HepG2 (cell line): ENCODE measurements at regions not wholly inside any gene's neighbourhood (a gene's known extent, or its start where the extent isn't known, plus 50 kb on each side); places are given as distances from the start of the nearest gene placed in this dataset.

Source experiments
- ATAC-seq: fragments of 200-7000 bp; cut with Tn5 transposase; 3 replicates; pipeline ENCODE4 v1.9.1; 2020; ENCODE audit warnings: mild to moderate bottlenecking, moderate library complexity
- BruUV-seq: library from RNA; stranded (reverse); fragments of 400-500 nt; replicated peaks from 2 replicates; lab custom pipeline; 2021; lab: Mats Ljungman, UMichigan
- CTCF ChIA-PET: fragments of 300-600 bp; formaldehyde crosslinking; extraction: SDS; loops from one replicate; lab custom pipeline; 2021; ENCODE audit warnings: low total read pairs, inconsistent platforms, low intra/inter-chr PET ratio; lab: Yijun Ruan, JAX
- POLR2A ChIA-PET: fragments of 350-600 bp; sonication (Branson Sonifier 250); formaldehyde crosslinking; loops from one replicate; lab custom pipeline; 2020; ENCODE audit warnings: antibody characterized with exemption, inconsistent platforms; lab: Yijun Ruan, JAX
- DNase-seq: peaks from one replicate; pipeline ENCODE4 v3.0.0-alpha.2; 2015; ENCODE audit warnings: low spot score
- FAIRE-seq: peaks from 3 replicates; lab custom pipeline; 2011; peaks lifted over from hg19 to GRCh38; lab: Jason Lieb, UNC
- H2AFZ ChIP-seq: one replicate; pipeline ENCODE4 v1.6.1; 2011; ENCODE audit warnings: low read length, inconsistent platforms
- H3K27ac ChIP-seq: fragments of 300-600 bp; 3 replicates; pipeline ENCODE4 v1.8.0; 2011; ENCODE audit warnings: mixed run types, mild to moderate bottlenecking, mixed read lengths, low read length, inconsistent platforms; ENCODE audit not compliant: insufficient read depth; ENCODE audit errors: extremely low read length
- H3K27me3 ChIP-seq, 2 experiments: fragments of 200-600 bp in 1 of 2; 2 replicates in 1 of 2; 3 replicates in 1 of 2; pipeline versions ENCODE4 v1.6.0 to v1.8.0; 2011; ENCODE audit warnings: low read length in 2 of 2, mild to moderate bottlenecking in 2 of 2, moderate library complexity in 2 of 2, inconsistent platforms in 1 of 2; ENCODE audit not compliant: insufficient read depth in 2 of 2, control insufficient read depth in 1 of 2
- H3K36me3 ChIP-seq, 2 experiments: fragments of 200-600 bp in 1 of 2; replicated peaks in 1 of 2; 2 replicates in 1 of 2; 3 replicates in 1 of 2; pipeline versions ENCODE4 v1.5.1 to v1.8.0; 2011; ENCODE audit warnings: low read length in 2 of 2, inconsistent platforms in 1 of 2; ENCODE audit not compliant: insufficient read depth in 2 of 2, control insufficient read depth in 1 of 2
- H3K4me1 ChIP-seq: 2 replicates; pipeline ENCODE4 v1.5.1; 2012; ENCODE audit warnings: low read length, inconsistent platforms; ENCODE audit not compliant: insufficient read depth
- H3K4me2 ChIP-seq: 2 replicates; pipeline ENCODE4 v1.6.0; 2011; ENCODE audit warnings: low read depth, low read length, inconsistent platforms
- H3K4me3 ChIP-seq, 3 experiments: fragments of 200-600 bp in 1 of 3; sonication (generic), shearing (Covaris generic) in 1 of 3; replicated peaks in 1 of 3; 2 replicates each; pipeline ENCODE4 v1.5.1; 2011 to 2016; ENCODE audit warnings: low read length in 3 of 3, inconsistent platforms in 2 of 3, low read depth in 2 of 3, mild to moderate bottlenecking in 2 of 3, control low read depth in 1 of 3, mixed read lengths in 1 of 3; ENCODE audit not compliant: insufficient read depth in 1 of 3
- H3K79me2 ChIP-seq: one replicate; pipeline ENCODE4 v1.6.1; 2011; ENCODE audit warnings: low read length, inconsistent platforms; ENCODE audit not compliant: insufficient read depth
- H3K9ac ChIP-seq: 2 replicates; pipeline ENCODE4 v1.6.0; 2011; ENCODE audit warnings: mild to moderate bottlenecking, low read depth, low read length, inconsistent platforms; ENCODE audit not compliant: insufficient read depth
- H3K9me3 ChIP-seq: 2 replicates; pipeline ENCODE4 v1.5.1; 2012; ENCODE audit warnings: mild to moderate bottlenecking, low read length
- H4K20me1 ChIP-seq: 2 replicates; pipeline ENCODE4 v1.6.0; 2011; ENCODE audit warnings: inconsistent platforms, mild to moderate bottlenecking, low read length, moderate library complexity; ENCODE audit not compliant: insufficient read depth
- BHLHE40 ChIP-seq: IDR thresholded peaks from 2 replicates; pipeline ENCODE4 v1.6.1; 2011; ENCODE audit warnings: low read length, improper control_type of control experiment
- KAT2B ChIP-seq: fragments of 150-350 bp; IDR thresholded peaks from 2 replicates; pipeline ENCODE4 v1.6.1; 2014; ENCODE audit warnings: low read depth, low read length, borderline replicate concordance
- SMYD3 ChIP-seq: sonication (generic); formaldehyde crosslinking; IDR thresholded peaks from 2 replicates; pipeline ENCODE4 v1.8.1; 2023; ENCODE audit warnings: mild to moderate bottlenecking, missing genetic modification reagents
- TAF1 ChIP-seq: sonication (generic); formaldehyde crosslinking; IDR thresholded peaks from 2 replicates; pipeline ENCODE4 v1.4.0; 2020; ENCODE audit warnings: missing genetic modification reagents
- ZNF143 ChIP-seq: sonication (generic); formaldehyde crosslinking; IDR thresholded peaks from 2 replicates; pipeline ENCODE4 v1.4.0; 2020; ENCODE audit warnings: missing genetic modification reagents
- WGBS: methylation state at CpG from one replicate; pipeline ENCODE4 v1.1.6; 2017; ENCODE audit warnings: low lambda C conversion rate; 5-methylcytosine and 5-hydroxymethylcytosine counted together
- in situ Hi-C: cut with HindIII; loops from 2 replicates; pipeline ENCODE4 v1.10.0; 2017; ENCODE audit warnings: low pct_unique_long_range_greater_than_20kb; ENCODE audit not compliant: extremely low pct_ligation_motif_present
- intact Hi-C: fragments of 100-400 bp; cut with micrococcal nuclease; formaldehyde crosslinking; loops from one replicate; pipeline ENCODE4 v1.10.0; 2022; ENCODE audit not compliant: unreplicated experiment
- TF ChIP-seq, protein P1 (sequence below): sonication (generic); formaldehyde crosslinking; conservative IDR thresholded peaks from 2 replicates; pipeline ENCODE4 v1.4.0; 2020; ENCODE audit warnings: missing genetic modification reagents
- TF ChIP-seq, protein P2 (sequence below): sonication (generic); formaldehyde crosslinking; IDR thresholded peaks from 2 replicates; pipeline ENCODE4 v1.5.1; 2020; ENCODE audit warnings: mild to moderate bottlenecking, missing genetic modification reagents, borderline replicate concordance
- TF ChIP-seq, protein P3 (sequence below): sonication (generic); formaldehyde crosslinking; IDR thresholded peaks from 2 replicates; pipeline ENCODE4 v1.5.0; 2020; ENCODE audit warnings: mild to moderate bottlenecking, missing genetic modification reagents, borderline replicate concordance

DNA sequence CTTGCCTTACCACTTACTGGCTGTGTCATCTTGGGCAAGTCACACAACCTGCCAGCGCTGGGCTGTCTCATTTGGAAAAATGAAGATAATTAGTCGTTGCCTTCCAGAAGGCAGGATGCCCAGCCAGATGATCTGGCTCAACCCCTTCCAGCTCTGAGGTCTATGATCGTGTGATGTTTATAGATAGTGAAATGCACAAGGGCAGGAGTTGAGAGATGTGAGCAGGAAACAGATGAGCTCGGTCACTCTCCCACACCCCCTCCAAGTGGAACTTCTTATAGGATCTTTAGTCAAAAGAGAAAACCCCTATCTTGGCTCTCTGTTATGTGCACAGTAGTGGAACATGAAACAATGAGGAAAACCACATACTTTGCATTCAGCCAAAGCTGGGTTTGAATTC is 336.8 kb upstream of the PPARGC1A start:
- Histone ChIP-seq H3K27me3 (no peaks in the 10 kb centered on the region), H3K4me2 (no peak overlapping the region), H3K36me3 (no peaks in the 10 kb centered on the region), H2AFZ (no peak overlapping the region), H3K9ac (no peak overlapping the region), H3K4me3 (no peak overlapping the region), H3K27ac (no peak overlapping the region), H3K4me1 (no peaks in the 10 kb centered on the region), H3K79me2 (no peaks in the 10 kb centered on the region), H4K20me1 (no peaks in the 10 kb centered on the region), H3K9me3 (no peaks in the 10 kb centered on the region)
- CTCF ChIA-PET = no interaction called here
- POLR2A ChIA-PET = no interaction called here
- intact Hi-C loops = no loop called here
- no peak for DNase-seq
- 2% methylated on average over 4 of the region's 4 CpGs for WGBS
- in situ Hi-C loops = no loop called here
- no TSS peak for BruUV-seq
- FAIRE-seq = no peak
- ATAC-seq = no peak
- TF ChIP-seq, protein P1, sequence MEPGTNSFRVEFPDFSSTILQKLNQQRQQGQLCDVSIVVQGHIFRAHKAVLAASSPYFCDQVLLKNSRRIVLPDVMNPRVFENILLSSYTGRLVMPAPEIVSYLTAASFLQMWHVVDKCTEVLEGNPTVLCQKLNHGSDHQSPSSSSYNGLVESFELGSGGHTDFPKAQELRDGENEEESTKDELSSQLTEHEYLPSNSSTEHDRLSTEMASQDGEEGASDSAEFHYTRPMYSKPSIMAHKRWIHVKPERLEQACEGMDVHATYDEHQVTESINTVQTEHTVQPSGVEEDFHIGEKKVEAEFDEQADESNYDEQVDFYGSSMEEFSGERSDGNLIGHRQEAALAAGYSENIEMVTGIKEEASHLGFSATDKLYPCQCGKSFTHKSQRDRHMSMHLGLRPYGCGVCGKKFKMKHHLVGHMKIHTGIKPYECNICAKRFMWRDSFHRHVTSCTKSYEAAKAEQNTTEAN = no peak
- TF ChIP-seq KAT2B = no peak
- no peak for TF ChIP-seq BHLHE40
- TF ChIP-seq SMYD3 (CRISPR knock-in tag) = no peak
- no peak for TF ChIP-seq ZNF143 (CRISPR knock-in tag)
- TF ChIP-seq, protein P2, sequence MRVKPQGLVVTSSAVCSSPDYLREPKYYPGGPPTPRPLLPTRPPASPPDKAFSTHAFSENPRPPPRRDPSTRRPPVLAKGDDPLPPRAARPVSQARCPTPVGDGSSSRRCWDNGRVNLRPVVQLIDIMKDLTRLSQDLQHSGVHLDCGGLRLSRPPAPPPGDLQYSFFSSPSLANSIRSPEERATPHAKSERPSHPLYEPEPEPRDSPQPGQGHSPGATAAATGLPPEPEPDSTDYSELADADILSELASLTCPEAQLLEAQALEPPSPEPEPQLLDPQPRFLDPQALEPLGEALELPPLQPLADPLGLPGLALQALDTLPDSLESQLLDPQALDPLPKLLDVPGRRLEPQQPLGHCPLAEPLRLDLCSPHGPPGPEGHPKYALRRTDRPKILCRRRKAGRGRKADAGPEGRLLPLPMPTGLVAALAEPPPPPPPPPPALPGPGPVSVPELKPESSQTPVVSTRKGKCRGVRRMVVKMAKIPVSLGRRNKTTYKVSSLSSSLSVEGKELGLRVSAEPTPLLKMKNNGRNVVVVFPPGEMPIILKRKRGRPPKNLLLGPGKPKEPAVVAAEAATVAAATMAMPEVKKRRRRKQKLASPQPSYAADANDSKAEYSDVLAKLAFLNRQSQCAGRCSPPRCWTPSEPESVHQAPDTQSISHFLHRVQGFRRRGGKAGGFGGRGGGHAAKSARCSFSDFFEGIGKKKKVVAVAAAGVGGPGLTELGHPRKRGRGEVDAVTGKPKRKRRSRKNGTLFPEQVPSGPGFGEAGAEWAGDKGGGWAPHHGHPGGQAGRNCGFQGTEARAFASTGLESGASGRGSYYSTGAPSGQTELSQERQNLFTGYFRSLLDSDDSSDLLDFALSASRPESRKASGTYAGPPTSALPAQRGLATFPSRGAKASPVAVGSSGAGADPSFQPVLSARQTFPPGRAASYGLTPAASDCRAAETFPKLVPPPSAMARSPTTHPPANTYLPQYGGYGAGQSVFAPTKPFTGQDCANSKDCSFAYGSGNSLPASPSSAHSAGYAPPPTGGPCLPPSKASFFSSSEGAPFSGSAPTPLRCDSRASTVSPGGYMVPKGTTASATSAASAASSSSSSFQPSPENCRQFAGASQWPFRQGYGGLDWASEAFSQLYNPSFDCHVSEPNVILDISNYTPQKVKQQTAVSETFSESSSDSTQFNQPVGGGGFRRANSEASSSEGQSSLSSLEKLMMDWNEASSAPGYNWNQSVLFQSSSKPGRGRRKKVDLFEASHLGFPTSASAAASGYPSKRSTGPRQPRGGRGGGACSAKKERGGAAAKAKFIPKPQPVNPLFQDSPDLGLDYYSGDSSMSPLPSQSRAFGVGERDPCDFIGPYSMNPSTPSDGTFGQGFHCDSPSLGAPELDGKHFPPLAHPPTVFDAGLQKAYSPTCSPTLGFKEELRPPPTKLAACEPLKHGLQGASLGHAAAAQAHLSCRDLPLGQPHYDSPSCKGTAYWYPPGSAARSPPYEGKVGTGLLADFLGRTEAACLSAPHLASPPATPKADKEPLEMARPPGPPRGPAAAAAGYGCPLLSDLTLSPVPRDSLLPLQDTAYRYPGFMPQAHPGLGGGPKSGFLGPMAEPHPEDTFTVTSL (CRISPR knock-in tag) = no peak
- TF ChIP-seq, protein P3, sequence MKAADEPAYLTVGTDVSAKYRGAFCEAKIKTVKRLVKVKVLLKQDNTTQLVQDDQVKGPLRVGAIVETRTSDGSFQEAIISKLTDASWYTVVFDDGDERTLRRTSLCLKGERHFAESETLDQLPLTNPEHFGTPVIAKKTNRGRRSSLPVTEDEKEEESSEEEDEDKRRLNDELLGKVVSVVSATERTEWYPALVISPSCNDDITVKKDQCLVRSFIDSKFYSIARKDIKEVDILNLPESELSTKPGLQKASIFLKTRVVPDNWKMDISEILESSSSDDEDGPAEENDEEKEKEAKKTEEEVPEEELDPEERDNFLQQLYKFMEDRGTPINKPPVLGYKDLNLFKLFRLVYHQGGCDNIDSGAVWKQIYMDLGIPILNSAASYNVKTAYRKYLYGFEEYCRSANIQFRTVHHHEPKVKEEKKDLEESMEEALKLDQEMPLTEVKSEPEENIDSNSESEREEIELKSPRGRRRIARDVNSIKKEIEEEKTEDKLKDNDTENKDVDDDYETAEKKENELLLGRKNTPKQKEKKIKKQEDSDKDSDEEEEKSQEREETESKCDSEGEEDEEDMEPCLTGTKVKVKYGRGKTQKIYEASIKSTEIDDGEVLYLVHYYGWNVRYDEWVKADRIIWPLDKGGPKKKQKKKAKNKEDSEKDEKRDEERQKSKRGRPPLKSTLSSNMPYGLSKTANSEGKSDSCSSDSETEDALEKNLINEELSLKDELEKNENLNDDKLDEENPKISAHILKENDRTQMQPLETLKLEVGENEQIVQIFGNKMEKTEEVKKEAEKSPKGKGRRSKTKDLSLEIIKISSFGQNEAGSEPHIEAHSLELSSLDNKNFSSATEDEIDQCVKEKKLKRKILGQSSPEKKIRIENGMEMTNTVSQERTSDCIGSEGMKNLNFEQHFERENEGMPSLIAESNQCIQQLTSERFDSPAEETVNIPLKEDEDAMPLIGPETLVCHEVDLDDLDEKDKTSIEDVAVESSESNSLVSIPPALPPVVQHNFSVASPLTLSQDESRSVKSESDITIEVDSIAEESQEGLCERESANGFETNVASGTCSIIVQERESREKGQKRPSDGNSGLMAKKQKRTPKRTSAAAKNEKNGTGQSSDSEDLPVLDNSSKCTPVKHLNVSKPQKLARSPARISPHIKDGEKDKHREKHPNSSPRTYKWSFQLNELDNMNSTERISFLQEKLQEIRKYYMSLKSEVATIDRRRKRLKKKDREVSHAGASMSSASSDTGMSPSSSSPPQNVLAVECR (CRISPR knock-in tag) = no peak
- TF ChIP-seq TAF1 (CRISPR knock-in tag) = no peak
